Right lobe of liver (tissue), 6 donors: ENCODE measurements at regions not wholly inside any gene's neighbourhood (a gene's known extent, or its start where the extent isn't known, plus 50 kb on each side); places are given as distances from the start of the nearest gene placed in this dataset.
A peak's percentile ranks its signal among the peaks of the same experiment; 100 is the strongest.

Experiments
- ATAC-seq, 4 donors: fragments of 200-7000 bp; cut with Tn5 transposase; one replicate each; pipeline ENCODE4 v1.9.1; 2020; ENCODE audit warnings: mild to moderate bottlenecking in 4 of 4, moderate library complexity in 4 of 4
- DNase-seq, 3 donors: peaks; one replicate each; pipeline ENCODE4 v3.0.0-alpha.2; 2020
- H3K27ac ChIP-seq, 3 donors: fragments of 200-600 bp; one replicate each; pipeline ENCODE4 v1.8.0; 2022
- H3K27me3 ChIP-seq, 2 donors: fragments of 200-600 bp; one replicate each; pipeline ENCODE4 v1.8.0; 2022
- H3K36me3 ChIP-seq, 4 donors: fragments of 200-600 bp; sonication (generic) in 1 of 4; one replicate each; pipeline versions ENCODE4 v1.5.1 to v1.8.0; 2017 to 2022; ENCODE audit warnings: control low read depth in 1 of 4
- H3K4me1 ChIP-seq, 4 donors: fragments of 200-600 bp; sonication (generic) in 1 of 4; one replicate each; pipeline versions ENCODE4 v1.5.1 to v1.8.0; 2017 to 2022; ENCODE audit warnings: control low read depth in 1 of 4
- H3K4me3 ChIP-seq, 3 donors: fragments of 200-600 bp; one replicate each; pipeline ENCODE4 v1.8.0; 2022
- H3K9me3 ChIP-seq, 4 donors: fragments of 200-600 bp; sonication (generic) in 1 of 4; one replicate each; pipeline versions ENCODE4 v1.5.1 to v1.8.0; 2017 to 2022; ENCODE audit warnings: control low read depth in 1 of 4
- POLR2A ChIP-seq: fragments of 450-650 bp; IDR thresholded peaks from one replicate; pipeline ENCODE4 v1.6.1; 2017; ENCODE audit warnings: antibody characterized with exemption, mild to moderate bottlenecking
- WGBS: methylation state at CpG from one replicate; pipeline ENCODE4 v1.1.6; 2018; ENCODE audit warnings: low coverage, low lambda C conversion rate; ENCODE audit not compliant: insufficient coverage; ENCODE audit errors: missing lambda C conversion rate; 5-methylcytosine and 5-hydroxymethylcytosine counted together
- intact Hi-C, 2 donors: fragments of 100-400 bp; cut with DNase I; formaldehyde crosslinking; loops; one replicate each; pipeline versions ENCODE4 v1.11.2 to v1.14.1; 2022
- TF ChIP-seq, protein P1 (sequence below), 4 donors: fragments of 200-600 bp in 3 of 4; fragments of 450-650 bp in 1 of 4; IDR thresholded peaks; one replicate each; pipeline versions ENCODE4 v1.5.1 to v1.8.0; 2016 to 2022; ENCODE audit warnings: antibody characterized with exemption in 4 of 4, mild to moderate bottlenecking in 2 of 4
- donor health status: DM: no; HTN: yes; CAD: no.
- donor health status: DM: no; HTN: no; CAD: no.
- donor health status: DM: no; HTN: no; CAD: no.
- donor health status: DM: no; HTN: yes; CAD: no.
- donor health status: DM: no; HTN: yes; CAD: no.

DNA sequence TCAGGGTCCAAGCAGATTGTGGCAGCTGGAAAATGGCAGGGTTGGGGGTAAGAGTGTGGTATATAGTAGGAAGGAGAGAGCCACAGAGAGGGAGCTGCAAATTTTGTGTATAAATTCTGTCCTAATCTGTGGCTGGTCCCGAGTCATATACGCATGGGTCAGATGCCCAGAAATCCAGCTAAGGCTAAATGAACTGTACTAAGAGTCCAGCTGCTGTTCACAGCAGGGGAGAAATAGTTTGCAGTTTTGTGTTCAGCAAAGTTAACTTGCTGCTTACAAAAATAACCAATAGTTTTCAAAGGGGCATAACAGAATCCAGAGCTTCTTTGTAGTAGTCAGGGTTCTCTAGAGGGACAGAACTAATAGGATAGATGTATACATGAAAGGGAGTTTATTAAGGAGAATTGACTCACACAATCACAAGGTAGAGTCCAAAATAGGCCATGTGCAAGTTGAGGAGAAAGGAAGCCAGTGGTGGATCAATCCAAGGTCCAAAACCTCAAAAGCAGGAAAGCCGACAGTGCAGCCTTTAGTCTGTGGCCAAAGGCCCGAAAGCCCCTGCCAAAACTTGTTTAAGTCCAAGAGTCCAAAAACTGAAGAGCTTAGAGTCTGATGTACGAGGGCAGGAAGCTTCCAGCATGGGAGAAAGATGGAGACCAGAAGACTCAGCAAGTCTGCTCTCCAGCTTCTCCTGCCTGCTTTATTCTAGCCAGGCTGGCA is 146.1 kb upstream of the KBTBD8 start:
- Histone ChIP-seq H3K27ac (peak overlapping the region in 2 of 3 donors; percentile 24 to 84), H3K4me3 (no peak overlapping the region), H3K36me3 (no peaks in the 10 kb centered on the region), H3K27me3 (no peaks in the 10 kb centered on the region), H3K4me1 (peaks cover 0 to 20% (median 10%) of the 10 kb centered on the region in 4 donors), H3K9me3 (no peaks in the 10 kb centered on the region)
- intact Hi-C loops = no loop called here
- DNase-seq (peak; percentile 42 to 83 (median 73)), ATAC-seq (peak; percentile 92 to 98 (median 94))
- TF ChIP-seq POLR2A = no peak
- TF ChIP-seq, protein P1, sequence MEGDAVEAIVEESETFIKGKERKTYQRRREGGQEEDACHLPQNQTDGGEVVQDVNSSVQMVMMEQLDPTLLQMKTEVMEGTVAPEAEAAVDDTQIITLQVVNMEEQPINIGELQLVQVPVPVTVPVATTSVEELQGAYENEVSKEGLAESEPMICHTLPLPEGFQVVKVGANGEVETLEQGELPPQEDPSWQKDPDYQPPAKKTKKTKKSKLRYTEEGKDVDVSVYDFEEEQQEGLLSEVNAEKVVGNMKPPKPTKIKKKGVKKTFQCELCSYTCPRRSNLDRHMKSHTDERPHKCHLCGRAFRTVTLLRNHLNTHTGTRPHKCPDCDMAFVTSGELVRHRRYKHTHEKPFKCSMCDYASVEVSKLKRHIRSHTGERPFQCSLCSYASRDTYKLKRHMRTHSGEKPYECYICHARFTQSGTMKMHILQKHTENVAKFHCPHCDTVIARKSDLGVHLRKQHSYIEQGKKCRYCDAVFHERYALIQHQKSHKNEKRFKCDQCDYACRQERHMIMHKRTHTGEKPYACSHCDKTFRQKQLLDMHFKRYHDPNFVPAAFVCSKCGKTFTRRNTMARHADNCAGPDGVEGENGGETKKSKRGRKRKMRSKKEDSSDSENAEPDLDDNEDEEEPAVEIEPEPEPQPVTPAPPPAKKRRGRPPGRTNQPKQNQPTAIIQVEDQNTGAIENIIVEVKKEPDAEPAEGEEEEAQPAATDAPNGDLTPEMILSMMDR (IDR thresholded peaks at IDR 0.05) = no peak
- 36% methylated on average over 4 of the region's 5 CpGs for WGBS

DNA sequence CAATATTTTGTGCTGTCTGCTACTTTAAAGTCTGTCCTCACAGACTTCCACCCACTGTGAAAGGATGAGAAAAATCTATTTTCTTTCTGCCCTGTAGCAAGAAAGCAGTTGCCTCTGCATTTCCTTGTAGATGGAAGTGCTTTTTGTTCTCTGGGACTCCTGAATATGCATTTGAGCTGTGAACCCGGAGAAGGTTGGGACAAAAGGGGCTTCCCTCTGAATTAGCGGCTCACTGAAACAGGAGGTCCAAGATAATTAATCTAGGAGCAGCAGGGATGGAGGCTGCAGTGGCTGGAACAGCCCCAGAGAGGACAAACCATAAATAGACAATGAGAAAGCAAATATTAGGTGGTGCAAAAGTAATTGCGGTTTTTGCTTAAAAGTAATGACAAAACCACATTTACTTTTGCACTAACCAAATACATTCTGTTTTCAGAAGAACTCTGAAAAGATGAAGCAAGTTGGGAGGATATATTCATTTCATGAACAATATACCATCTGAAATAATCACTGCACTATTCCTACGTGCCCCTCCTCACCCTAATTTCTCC is 143.4 kb upstream of the KBTBD8 start:
- H3K36me3 ChIP-seq = no peaks in the 10 kb centered on the region
- WGBS = 65% methylated on average over 4 of the region's 4 CpGs
- peaks cover 0 to 20% (median 10%) of the 10 kb centered on the region in 4 donors for H3K4me1 ChIP-seq
- H3K9me3 ChIP-seq = no peaks in the 10 kb centered on the region
- ATAC-seq (no peak), DNase-seq (no peak)
- no peak overlapping the region for H3K4me3 ChIP-seq
- no peak overlapping the region for H3K27ac ChIP-seq
- TF ChIP-seq POLR2A = no peak
- TF ChIP-seq, protein P1 (IDR thresholded peaks at IDR 0.05) = no peak
- intact Hi-C loops = no loop called here
- no peaks in the 10 kb centered on the region for H3K27me3 ChIP-seq

DNA sequence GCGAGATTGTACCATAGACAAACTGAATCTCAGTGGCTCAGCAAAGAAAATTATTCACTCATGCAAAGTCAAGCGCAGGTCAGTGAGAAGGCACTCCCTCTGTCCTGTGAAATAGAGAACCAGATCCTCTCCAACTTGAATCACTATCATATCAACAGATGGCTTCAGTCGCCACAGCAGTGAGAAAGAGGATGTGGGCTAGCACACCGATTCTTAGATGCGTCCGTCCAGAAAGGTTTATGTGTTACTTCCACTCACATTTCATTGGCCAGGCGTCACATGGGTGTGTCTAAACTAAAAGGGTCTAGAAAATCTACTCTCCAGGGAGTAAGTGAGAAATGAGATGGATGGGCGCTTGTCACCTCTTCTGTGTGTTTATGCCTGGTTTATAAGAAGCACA is 141.6 kb upstream of the KBTBD8 start:
- 81% methylated on average over 8 of the region's 8 CpGs for WGBS
- DNase-seq (no peak), ATAC-seq (no peak)
- Histone ChIP-seq H3K36me3 (no peaks in the 10 kb centered on the region), H3K4me1 (peaks cover 0 to 12% (median 6%) of the 10 kb centered on the region in 4 donors), H3K27me3 (no peaks in the 10 kb centered on the region), H3K4me3 (no peak overlapping the region), H3K9me3 (no peaks in the 10 kb centered on the region), H3K27ac (no peak overlapping the region)
- TF ChIP-seq, protein P1 (IDR thresholded peaks at IDR 0.05) = no peak
- TF ChIP-seq POLR2A = no peak
- intact Hi-C loops = no loop called here

DNA sequence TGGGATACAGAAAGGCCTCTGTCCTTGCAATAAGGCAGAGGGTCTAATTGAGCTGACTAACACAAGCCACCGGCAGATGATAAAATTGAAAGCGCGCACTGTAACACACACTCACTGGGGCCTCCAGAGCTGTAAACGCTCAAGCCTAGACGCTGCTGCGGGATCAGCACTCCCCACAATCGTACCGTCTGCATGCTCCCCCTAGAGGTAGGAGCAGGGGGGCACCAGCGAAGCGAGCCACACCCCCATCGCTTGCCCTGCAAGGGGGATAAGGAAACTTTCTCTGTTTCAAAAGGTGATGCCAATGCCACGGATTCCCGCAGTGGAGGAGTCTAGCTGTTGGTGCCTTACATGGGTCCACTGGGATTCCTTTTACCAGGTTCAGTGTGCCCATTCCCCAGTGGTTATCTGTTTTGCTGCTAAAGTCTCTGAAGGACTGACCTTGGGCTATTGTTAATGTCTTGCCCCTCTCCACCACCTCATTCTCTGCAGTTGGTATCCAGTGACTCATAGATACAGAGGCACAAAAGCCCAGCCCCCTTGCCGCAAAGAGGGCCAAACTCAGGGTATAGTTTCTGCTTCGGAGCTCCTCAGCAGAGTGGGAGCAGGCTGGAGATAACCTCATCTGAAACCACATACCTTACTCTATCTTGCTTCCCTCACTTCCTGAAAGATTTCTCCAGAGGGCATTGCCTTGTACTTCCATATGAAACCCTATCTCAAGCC is 139.3 kb upstream of the KBTBD8 start:
- no peak overlapping the region for H3K4me3 ChIP-seq
- ATAC-seq (no peak), DNase-seq (no peak)
- 84% methylated on average over 10 of the region's 15 CpGs for WGBS
- no peaks in the 10 kb centered on the region for H3K36me3 ChIP-seq
- H3K9me3 ChIP-seq = no peaks in the 10 kb centered on the region
- H3K27me3 ChIP-seq = no peaks in the 10 kb centered on the region
- no peak overlapping the region for H3K27ac ChIP-seq
- H3K4me1 ChIP-seq = no peaks in the 10 kb centered on the region
- intact Hi-C loops = no loop called here
- TF ChIP-seq, protein P1 (IDR thresholded peaks at IDR 0.05) = no peak
- TF ChIP-seq POLR2A = no peak
